Left ventricle myocardium inferior (tissue), 1 donor: ENCODE measurements at regions not wholly inside any gene's neighbourhood (a gene's known extent, or its start where the extent isn't known, plus 50 kb on each side); places are given as distances from the start of the nearest gene placed in this dataset.

Experiments used
- DNase-seq: peaks from one replicate; pipeline ENCODE4 v3.0.0-alpha.2; 2020
- H3K27ac ChIP-seq: fragments of 200-600 bp; replicated peaks from 2 replicates; pipeline ENCODE4 v1.8.0; 2021
- H3K27me3 ChIP-seq: fragments of 200-600 bp; 2 replicates; pipeline ENCODE4 v1.8.0; 2021; ENCODE audit warnings: low read depth
- H3K36me3 ChIP-seq: fragments of 200-600 bp; 2 replicates; pipeline ENCODE4 v1.8.0; 2021
- H3K4me1 ChIP-seq: fragments of 200-600 bp; 2 replicates; pipeline ENCODE4 v1.8.0; 2021
- H3K4me3 ChIP-seq: fragments of 200-600 bp; 2 replicates; pipeline ENCODE4 v1.8.0; 2021; ENCODE audit warnings: mild to moderate bottlenecking, moderate library complexity
- H3K9me3 ChIP-seq: fragments of 200-600 bp; replicated peaks from 2 replicates; pipeline ENCODE4 v1.8.0; 2021
- CTCF ChIP-seq: fragments of 200-600 bp; IDR thresholded peaks from 2 replicates; pipeline ENCODE4 v1.8.0; 2021; ENCODE audit warnings: antibody characterized with exemption, mild to moderate bottlenecking, borderline replicate concordance
- intact Hi-C: fragments of 100-400 bp; cut with micrococcal nuclease; formaldehyde crosslinking; loops from one replicate; pipeline ENCODE4 v1.11.0; 2022
- donor health status: DM: no; HTN: yes; CAD: no; lungs with severe emphysema.

GRCh38 chr20:2237059-2237458 is 58.7 kb upstream of the TGM3 start:
- H3K27ac ChIP-seq, result no peak overlapping the region
- no peaks in the 10 kb centered on the region for H3K9me3 ChIP-seq
- no peak for DNase-seq
- intact Hi-C loops, result no loop called here
- no peaks in the 10 kb centered on the region for H3K4me1 ChIP-seq
- peaks cover 14% of the 10 kb centered on the region for H3K27me3 ChIP-seq
- no peak overlapping the region for H3K4me3 ChIP-seq
- no peak for TF ChIP-seq CTCF
- H3K36me3 ChIP-seq, result no peaks in the 10 kb centered on the region

GRCh38 chr20:2238601-2239000 is 57.2 kb upstream of the TGM3 start:
- H3K9me3 ChIP-seq, result no peaks in the 10 kb centered on the region
- H3K4me3 ChIP-seq, result no peak overlapping the region
- TF ChIP-seq CTCF, result no peak

GRCh38 chr20:2240835-2241234 is 55.0 kb upstream of the TGM3 start:
- no peak overlapping the region for H3K27ac ChIP-seq
- no peak overlapping the region for H3K4me3 ChIP-seq
- DNase-seq, result no peak
- no peaks in the 10 kb centered on the region for H3K9me3 ChIP-seq
- no peaks in the 10 kb centered on the region for H3K4me1 ChIP-seq
- peaks cover 42% of the 10 kb centered on the region for H3K27me3 ChIP-seq
- intact Hi-C loops, result no loop called here
- TF ChIP-seq CTCF, result no peak
- no peaks in the 10 kb centered on the region for H3K36me3 ChIP-seq

More at GRCh38 chr20:2238601-2239000, 57.2 kb upstream of the TGM3 start:
- no peaks in the 10 kb centered on the region for H3K4me1 ChIP-seq
- intact Hi-C loops, result no loop called here
- peaks cover 26% of the 10 kb centered on the region for H3K27me3 ChIP-seq
- DNase-seq, result no peak
- H3K36me3 ChIP-seq, result no peaks in the 10 kb centered on the region
- no peak overlapping the region for H3K27ac ChIP-seq

- no peak overlapping the region for H3K27ac ChIP-seq
- H3K27me3 ChIP-seq, result peaks cover 61% of the 10 kb centered on the region
- TF ChIP-seq CTCF, result no peak
- H3K4me3 ChIP-seq, result no peak overlapping the region
- H3K9me3 ChIP-seq, result no peaks in the 10 kb centered on the region
- no peaks in the 10 kb centered on the region for H3K36me3 ChIP-seq
- no peaks in the 10 kb centered on the region for H3K4me1 ChIP-seq
- intact Hi-C loops, result no loop called here
- DNase-seq, result no peak
Observed at GRCh38 chr20:2242678-2243077, 53.1 kb upstream of the TGM3 start.

- Histone ChIP-seq H3K4me1 (no peaks in the 10 kb centered on the region), H3K4me3 (no peak overlapping the region), H3K27me3 (peaks cover 79% of the 10 kb centered on the region), H3K9me3 (no peaks in the 10 kb centered on the region), H3K36me3 (no peaks in the 10 kb centered on the region), H3K27ac (no peak overlapping the region)
- intact Hi-C loops, result no loop called here
- no peak for DNase-seq
- no peak for TF ChIP-seq CTCF
Observed at GRCh38 chr20:2244523-2244922, 51.3 kb upstream of the TGM3 start.

GRCh38 chr20:2244993-2245392 is 50.8 kb upstream of the TGM3 start:
- no peak for TF ChIP-seq CTCF
- no peak for DNase-seq
- Histone ChIP-seq H3K9me3 (no peaks in the 10 kb centered on the region), H3K36me3 (no peaks in the 10 kb centered on the region), H3K4me3 (no peak overlapping the region), H3K4me1 (no peaks in the 10 kb centered on the region), H3K27ac (no peak overlapping the region), H3K27me3 (peaks cover 83% of the 10 kb centered on the region)
- intact Hi-C loops, result no loop called here
